ENCODE measurements at regions not wholly inside any gene's neighbourhood (a gene's known extent, or its start where the extent isn't known, plus 50 kb on each side); places are given as distances from the start of the nearest gene placed in this dataset.

DNA sequence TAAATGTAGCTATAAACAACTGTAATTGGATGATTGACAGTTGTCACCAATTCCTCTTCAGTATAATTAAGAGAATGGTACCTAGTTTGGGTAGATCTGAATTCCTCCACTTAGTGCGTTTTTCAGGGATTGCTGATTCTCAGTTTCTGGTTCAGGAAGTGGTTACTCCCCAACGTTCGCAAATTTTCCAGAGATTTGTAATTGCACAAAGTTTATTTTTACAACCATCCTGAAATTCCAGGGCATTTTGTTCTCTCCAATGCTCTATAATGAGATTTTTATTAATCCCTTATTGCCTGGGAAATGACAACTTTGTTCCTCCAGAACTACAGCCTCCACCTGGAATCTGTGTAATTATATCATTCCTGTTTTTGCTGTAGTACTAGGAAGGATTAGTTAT, 710.6 kb upstream of the ZEB2 start:
- TF ChIP-seq, protein P1, sequence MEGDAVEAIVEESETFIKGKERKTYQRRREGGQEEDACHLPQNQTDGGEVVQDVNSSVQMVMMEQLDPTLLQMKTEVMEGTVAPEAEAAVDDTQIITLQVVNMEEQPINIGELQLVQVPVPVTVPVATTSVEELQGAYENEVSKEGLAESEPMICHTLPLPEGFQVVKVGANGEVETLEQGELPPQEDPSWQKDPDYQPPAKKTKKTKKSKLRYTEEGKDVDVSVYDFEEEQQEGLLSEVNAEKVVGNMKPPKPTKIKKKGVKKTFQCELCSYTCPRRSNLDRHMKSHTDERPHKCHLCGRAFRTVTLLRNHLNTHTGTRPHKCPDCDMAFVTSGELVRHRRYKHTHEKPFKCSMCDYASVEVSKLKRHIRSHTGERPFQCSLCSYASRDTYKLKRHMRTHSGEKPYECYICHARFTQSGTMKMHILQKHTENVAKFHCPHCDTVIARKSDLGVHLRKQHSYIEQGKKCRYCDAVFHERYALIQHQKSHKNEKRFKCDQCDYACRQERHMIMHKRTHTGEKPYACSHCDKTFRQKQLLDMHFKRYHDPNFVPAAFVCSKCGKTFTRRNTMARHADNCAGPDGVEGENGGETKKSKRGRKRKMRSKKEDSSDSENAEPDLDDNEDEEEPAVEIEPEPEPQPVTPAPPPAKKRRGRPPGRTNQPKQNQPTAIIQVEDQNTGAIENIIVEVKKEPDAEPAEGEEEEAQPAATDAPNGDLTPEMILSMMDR (conservative IDR thresholded peaks at IDR 0.05): no peak
- TF ChIP-seq EZH2 (IDR thresholded peaks at IDR 0.05; ENCODE audit: low read depth): no peak
